Fibroblast of lung (primary cell): ENCODE measurements at regions not wholly inside any gene's neighbourhood (a gene's known extent, or its start where the extent isn't known, plus 50 kb on each side); places are given as distances from the start of the nearest gene placed in this dataset.

ENCODE experiments used
- EZH2 ChIP-seq: IDR thresholded peaks from 2 replicates; pipeline ENCODE4 v1.5.1; 2012; ENCODE audit warnings: low read length, control low read depth, mild to moderate bottlenecking; ENCODE audit errors: missing control alignments
- TF ChIP-seq, protein P1 (sequence below), 2 donors: IDR thresholded peaks in 1 of 2; conservative IDR thresholded peaks in 1 of 2; 1 replicate in 1 of 2; 2 replicates in 1 of 2; pipeline ENCODE4 v1.5.1; 2011 to 2012; ENCODE audit warnings: low read length in 2 of 2, control low read depth in 1 of 2, inconsistent platforms in 1 of 2, low read depth in 1 of 2, mild to moderate bottlenecking in 1 of 2

DNA sequence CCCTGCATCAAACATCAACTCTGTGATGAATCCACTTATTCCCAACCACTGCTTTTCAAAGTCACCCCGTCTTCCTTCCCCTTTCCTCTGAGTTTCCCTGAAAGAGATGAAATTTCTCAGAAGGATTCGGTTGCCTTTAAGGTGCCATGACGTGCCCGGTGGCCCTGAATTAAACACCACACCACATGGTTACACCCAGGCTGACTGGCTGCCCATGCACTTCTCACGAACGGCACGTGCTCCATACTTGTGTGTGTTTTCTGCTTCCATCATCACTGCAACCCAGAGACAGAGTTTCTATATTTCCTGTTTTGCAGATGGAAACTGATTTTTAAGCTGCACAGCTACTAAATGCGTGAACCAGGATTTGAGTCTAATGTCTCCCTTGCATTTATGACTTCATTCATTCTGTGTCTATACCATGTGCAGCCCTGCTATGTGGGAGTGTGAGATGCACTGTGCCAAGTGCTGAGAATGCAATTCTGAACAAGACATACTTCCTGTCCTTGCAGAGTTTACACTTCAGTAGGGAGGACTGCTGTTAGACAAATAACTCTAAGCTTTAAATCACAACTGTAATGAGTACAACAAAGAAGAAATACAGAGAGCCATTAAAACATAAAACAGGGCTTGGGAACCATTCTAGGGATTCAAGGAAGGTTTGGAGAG is 162.9 kb downstream of the NXNL2 start:
- TF ChIP-seq, protein P1, sequence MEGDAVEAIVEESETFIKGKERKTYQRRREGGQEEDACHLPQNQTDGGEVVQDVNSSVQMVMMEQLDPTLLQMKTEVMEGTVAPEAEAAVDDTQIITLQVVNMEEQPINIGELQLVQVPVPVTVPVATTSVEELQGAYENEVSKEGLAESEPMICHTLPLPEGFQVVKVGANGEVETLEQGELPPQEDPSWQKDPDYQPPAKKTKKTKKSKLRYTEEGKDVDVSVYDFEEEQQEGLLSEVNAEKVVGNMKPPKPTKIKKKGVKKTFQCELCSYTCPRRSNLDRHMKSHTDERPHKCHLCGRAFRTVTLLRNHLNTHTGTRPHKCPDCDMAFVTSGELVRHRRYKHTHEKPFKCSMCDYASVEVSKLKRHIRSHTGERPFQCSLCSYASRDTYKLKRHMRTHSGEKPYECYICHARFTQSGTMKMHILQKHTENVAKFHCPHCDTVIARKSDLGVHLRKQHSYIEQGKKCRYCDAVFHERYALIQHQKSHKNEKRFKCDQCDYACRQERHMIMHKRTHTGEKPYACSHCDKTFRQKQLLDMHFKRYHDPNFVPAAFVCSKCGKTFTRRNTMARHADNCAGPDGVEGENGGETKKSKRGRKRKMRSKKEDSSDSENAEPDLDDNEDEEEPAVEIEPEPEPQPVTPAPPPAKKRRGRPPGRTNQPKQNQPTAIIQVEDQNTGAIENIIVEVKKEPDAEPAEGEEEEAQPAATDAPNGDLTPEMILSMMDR (conservative IDR thresholded peaks at IDR 0.05 in 1 of 2, IDR thresholded peaks at IDR 0.05 in 1 of 2; ENCODE audit: low read depth in 1 of 2, low read length in 2 of 2), result no peak
- no peak for TF ChIP-seq EZH2
